ENCODE measurements at regions not wholly inside any gene's neighbourhood (a gene's known extent, or its start where the extent isn't known, plus 50 kb on each side); places are given as distances from the start of the nearest gene placed in this dataset.

DNA sequence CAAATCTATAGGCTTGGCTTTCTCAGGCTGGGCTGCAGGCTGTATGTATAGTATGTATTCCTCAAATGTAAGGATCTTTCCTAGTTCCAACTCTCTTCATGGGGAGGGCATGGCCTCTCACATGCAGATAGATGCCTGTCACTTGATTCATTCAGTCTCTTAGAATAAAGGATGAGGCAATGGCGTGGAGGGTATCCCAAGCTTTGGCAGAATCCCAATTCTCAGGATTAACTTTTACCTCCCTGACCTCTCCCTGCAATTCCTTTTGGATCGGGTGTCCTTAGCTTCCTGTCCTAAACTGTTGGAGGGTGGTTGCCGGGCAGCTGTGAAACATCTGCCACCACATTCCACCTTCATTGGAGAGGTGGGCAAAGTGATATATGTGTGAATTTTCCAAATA lies 80.3 kb downstream of the INSIG2 start:
- H3K4me3 ChIP-seq = no peak overlapping the region
- no peak for DNase-seq
- H3K4me1 ChIP-seq = no peaks in the 10 kb centered on the region
- TF ChIP-seq, protein P1, sequence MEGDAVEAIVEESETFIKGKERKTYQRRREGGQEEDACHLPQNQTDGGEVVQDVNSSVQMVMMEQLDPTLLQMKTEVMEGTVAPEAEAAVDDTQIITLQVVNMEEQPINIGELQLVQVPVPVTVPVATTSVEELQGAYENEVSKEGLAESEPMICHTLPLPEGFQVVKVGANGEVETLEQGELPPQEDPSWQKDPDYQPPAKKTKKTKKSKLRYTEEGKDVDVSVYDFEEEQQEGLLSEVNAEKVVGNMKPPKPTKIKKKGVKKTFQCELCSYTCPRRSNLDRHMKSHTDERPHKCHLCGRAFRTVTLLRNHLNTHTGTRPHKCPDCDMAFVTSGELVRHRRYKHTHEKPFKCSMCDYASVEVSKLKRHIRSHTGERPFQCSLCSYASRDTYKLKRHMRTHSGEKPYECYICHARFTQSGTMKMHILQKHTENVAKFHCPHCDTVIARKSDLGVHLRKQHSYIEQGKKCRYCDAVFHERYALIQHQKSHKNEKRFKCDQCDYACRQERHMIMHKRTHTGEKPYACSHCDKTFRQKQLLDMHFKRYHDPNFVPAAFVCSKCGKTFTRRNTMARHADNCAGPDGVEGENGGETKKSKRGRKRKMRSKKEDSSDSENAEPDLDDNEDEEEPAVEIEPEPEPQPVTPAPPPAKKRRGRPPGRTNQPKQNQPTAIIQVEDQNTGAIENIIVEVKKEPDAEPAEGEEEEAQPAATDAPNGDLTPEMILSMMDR (IDR thresholded peaks at IDR 0.05) = no peak
- H3K36me3 ChIP-seq = no peaks in the 10 kb centered on the region
- no peak overlapping the region for H3K27ac ChIP-seq
- intact Hi-C loops (cut with DNase I; ENCODE audit: low total_unique reads) = no loop called here
- H3K9me3 ChIP-seq = no peaks in the 10 kb centered on the region
- H3K27me3 ChIP-seq = no peaks in the 10 kb centered on the region

DNA sequence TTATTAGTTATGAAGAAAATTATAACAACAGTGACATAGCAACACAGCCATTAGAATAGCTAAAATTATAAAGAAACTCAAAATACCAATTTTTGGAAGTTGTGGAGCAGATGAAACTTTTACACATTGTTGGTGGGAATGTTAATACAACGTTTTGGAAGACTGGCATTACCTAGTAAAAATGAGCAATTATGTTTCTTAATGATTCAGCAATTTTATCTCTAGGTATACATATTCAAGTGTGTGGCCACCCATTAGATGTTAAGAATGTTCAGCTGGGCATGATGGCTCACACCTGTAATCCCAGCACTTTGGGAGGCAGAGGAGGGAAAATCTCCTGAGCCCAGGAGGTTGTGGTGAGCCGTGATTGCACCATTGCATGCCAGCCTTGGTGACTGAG lies 78.8 kb downstream of the INSIG2 start:
- no peak for DNase-seq
- no peak overlapping the region for H3K27ac ChIP-seq
- H3K9me3 ChIP-seq = no peaks in the 10 kb centered on the region
- no peaks in the 10 kb centered on the region for H3K36me3 ChIP-seq
- TF ChIP-seq, protein P1 (IDR thresholded peaks at IDR 0.05) = no peak
- no peaks in the 10 kb centered on the region for H3K4me1 ChIP-seq
- H3K27me3 ChIP-seq = no peaks in the 10 kb centered on the region
- no peak overlapping the region for H3K4me3 ChIP-seq
- intact Hi-C loops (cut with DNase I; ENCODE audit: low total_unique reads) = no loop called here

DNA sequence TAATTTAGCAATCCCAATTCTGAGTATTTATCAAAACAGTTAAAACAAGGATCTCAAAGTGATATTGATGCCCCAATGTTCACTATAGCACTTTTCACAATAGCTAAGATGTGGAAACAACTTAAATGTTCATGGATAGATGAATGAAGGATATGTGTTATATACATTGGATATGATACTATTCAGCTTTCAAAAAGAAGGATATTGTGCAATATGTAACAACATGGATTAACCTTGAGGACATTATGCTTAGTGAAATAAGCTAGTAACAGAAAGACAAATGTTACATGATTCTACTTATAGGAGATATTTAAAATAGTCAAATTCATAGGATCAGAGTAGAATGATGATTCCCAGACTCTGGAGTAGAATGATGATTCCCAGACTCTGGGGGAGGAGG lies 78.0 kb downstream of the INSIG2 start:
- Histone ChIP-seq H3K4me1 (no peaks in the 10 kb centered on the region), H3K9me3 (no peaks in the 10 kb centered on the region), H3K36me3 (no peaks in the 10 kb centered on the region), H3K27me3 (no peaks in the 10 kb centered on the region), H3K27ac (no peak overlapping the region), H3K4me3 (no peak overlapping the region)
- DNase-seq = no peak
- TF ChIP-seq, protein P1 (IDR thresholded peaks at IDR 0.05) = no peak
- intact Hi-C loops (cut with DNase I; ENCODE audit: low total_unique reads) = no loop called here

DNA sequence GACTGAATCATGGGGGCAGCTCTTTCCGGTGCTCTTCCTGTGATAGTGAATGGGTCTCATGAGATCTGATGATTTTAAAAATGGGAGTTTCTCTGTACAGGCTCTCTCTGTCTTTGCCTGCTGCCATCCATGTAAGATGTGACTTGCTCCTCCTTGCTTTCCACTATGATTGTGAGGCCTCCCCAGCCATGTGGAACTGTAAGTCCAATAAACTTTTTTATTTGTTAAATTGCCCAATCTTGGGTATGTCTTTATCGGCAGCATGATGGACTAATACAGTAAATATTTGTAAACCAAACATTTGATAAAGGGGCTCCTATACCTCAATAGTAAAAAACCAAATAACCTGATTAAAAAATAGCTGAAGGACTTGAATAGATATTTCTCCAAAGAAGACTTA lies 77.3 kb downstream of the INSIG2 start:
- Histone ChIP-seq H3K27ac (no peak overlapping the region), H3K4me1 (no peaks in the 10 kb centered on the region), H3K4me3 (no peak overlapping the region), H3K9me3 (no peaks in the 10 kb centered on the region), H3K27me3 (no peaks in the 10 kb centered on the region), H3K36me3 (no peaks in the 10 kb centered on the region)
- intact Hi-C loops (cut with DNase I; ENCODE audit: low total_unique reads) = no loop called here
- TF ChIP-seq, protein P1 (IDR thresholded peaks at IDR 0.05) = no peak
- DNase-seq = no peak

Data from tibial artery (tissue), 4 donors.